ENCODE measurements at regions not wholly inside any gene's neighbourhood (a gene's known extent, or its start where the extent isn't known, plus 50 kb on each side); places are given as distances from the start of the nearest gene placed in this dataset.

- no peak for TF ChIP-seq CTCF (IDR thresholded peaks at IDR 0.05; ENCODE audit: partially characterized antibody, unreplicated experiment)
- Mint-ChIP-seq H3K27me3 (ENCODE audit: unreplicated experiment) (no peaks in the 10 kb centered on the region), H3K9me3 (ENCODE audit: unreplicated experiment) (no peaks in the 10 kb centered on the region), H3K4me3 (ENCODE audit: unreplicated experiment) (no peak overlapping the region), H3K36me3 (ENCODE audit: unreplicated experiment) (no peaks in the 10 kb centered on the region), H3K27ac (ENCODE audit: unreplicated experiment) (no peak overlapping the region), H3K4me1 (ENCODE audit: low read depth, unreplicated experiment) (no peaks in the 10 kb centered on the region)
- DNase-seq, result no peak
Observed at GRCh38 chr5:8600843-8601242, 731.9 kb downstream of the MTRR start.

- no peak for TF ChIP-seq CTCF (IDR thresholded peaks at IDR 0.05; ENCODE audit: partially characterized antibody, unreplicated experiment)
- Mint-ChIP-seq H3K4me3 (ENCODE audit: unreplicated experiment) (no peak overlapping the region), H3K4me1 (ENCODE audit: low read depth, unreplicated experiment) (no peaks in the 10 kb centered on the region), H3K27me3 (ENCODE audit: unreplicated experiment) (no peaks in the 10 kb centered on the region), H3K27ac (ENCODE audit: unreplicated experiment) (no peak overlapping the region), H3K36me3 (ENCODE audit: unreplicated experiment) (no peaks in the 10 kb centered on the region), H3K9me3 (ENCODE audit: unreplicated experiment) (no peaks in the 10 kb centered on the region)
- no peak for DNase-seq
Observed at GRCh38 chr5:8601831-8602354, 732.9 kb downstream of the MTRR start.

GRCh38 chr5:8606231-8606630 lies 737.3 kb downstream of the MTRR start:
- peaks cover 7% of the 10 kb centered on the region for H3K4me1 Mint-ChIP-seq (ENCODE audit: low read depth, unreplicated experiment)
- peaks cover 2% of the 10 kb centered on the region for H3K27me3 Mint-ChIP-seq (ENCODE audit: unreplicated experiment)
- H3K27ac Mint-ChIP-seq (ENCODE audit: unreplicated experiment), result no peak overlapping the region
- no peaks in the 10 kb centered on the region for H3K36me3 Mint-ChIP-seq (ENCODE audit: unreplicated experiment)
- no peak for DNase-seq
- H3K4me3 Mint-ChIP-seq (ENCODE audit: unreplicated experiment), result no peak overlapping the region
- H3K9me3 Mint-ChIP-seq (ENCODE audit: unreplicated experiment), result peaks cover 3% of the 10 kb centered on the region
- no peak for TF ChIP-seq CTCF (IDR thresholded peaks at IDR 0.05; ENCODE audit: partially characterized antibody, unreplicated experiment)

- peaks cover 6% of the 10 kb centered on the region for H3K27me3 Mint-ChIP-seq (ENCODE audit: unreplicated experiment)
- DNase-seq, result no peak
- H3K4me1 Mint-ChIP-seq (ENCODE audit: low read depth, unreplicated experiment), result peaks cover 19% of the 10 kb centered on the region
- H3K36me3 Mint-ChIP-seq (ENCODE audit: unreplicated experiment), result no peaks in the 10 kb centered on the region
- peaks cover 3% of the 10 kb centered on the region for H3K9me3 Mint-ChIP-seq (ENCODE audit: unreplicated experiment)
- TF ChIP-seq CTCF (IDR thresholded peaks at IDR 0.05; ENCODE audit: partially characterized antibody, unreplicated experiment), result no peak
- no peak overlapping the region for H3K27ac Mint-ChIP-seq (ENCODE audit: unreplicated experiment)
- H3K4me3 Mint-ChIP-seq (ENCODE audit: unreplicated experiment), result no peak overlapping the region
Observed at GRCh38 chr5:8611067-8611466, 742.1 kb downstream of the MTRR start.

- Mint-ChIP-seq H3K36me3 (ENCODE audit: unreplicated experiment) (no peaks in the 10 kb centered on the region), H3K27ac (ENCODE audit: unreplicated experiment) (no peak overlapping the region), H3K4me1 (ENCODE audit: low read depth, unreplicated experiment) (peaks cover 19% of the 10 kb centered on the region), H3K4me3 (ENCODE audit: unreplicated experiment) (no peak overlapping the region), H3K9me3 (ENCODE audit: unreplicated experiment) (peaks cover 3% of the 10 kb centered on the region), H3K27me3 (ENCODE audit: unreplicated experiment) (peaks cover 6% of the 10 kb centered on the region)
- DNase-seq, result no peak
- TF ChIP-seq CTCF (IDR thresholded peaks at IDR 0.05; ENCODE audit: partially characterized antibody, unreplicated experiment), result no peak
Observed at GRCh38 chr5:8613078-8613685, 744.2 kb downstream of the MTRR start.
